Cerebellar cortex (tissue), 1 donor: ENCODE measurements at regions not wholly inside any gene's neighbourhood (a gene's known extent, or its start where the extent isn't known, plus 50 kb on each side); places are given as distances from the start of the nearest gene placed in this dataset.
A peak's percentile ranks its signal among the peaks of the same experiment; 100 is the strongest.

Experiments
- DNase-seq: peaks from one replicate; pipeline ENCODE4 v3.0.0-alpha.2; 2015; ENCODE audit warnings: low spot score

DNA sequence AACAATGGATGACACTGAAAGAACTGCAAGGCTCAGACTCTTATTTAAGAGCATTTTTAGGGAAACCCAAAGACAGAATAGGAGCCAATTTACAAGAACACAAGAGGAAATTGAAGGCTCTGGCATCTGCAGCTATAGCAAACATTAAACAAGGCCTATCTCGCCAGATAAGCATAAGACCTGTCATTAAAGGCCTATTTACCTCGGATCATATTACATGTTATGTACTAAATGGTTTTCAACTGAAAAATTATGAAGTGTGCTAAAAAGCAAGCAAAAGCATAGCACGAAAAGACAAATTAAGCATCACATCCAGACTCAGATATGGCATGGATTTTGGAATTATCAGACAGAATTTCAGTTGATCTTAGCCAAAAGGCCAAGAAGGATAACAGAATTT, 617.1 kb downstream of the SQOR start:
- DNase-seq = no peak

DNA sequence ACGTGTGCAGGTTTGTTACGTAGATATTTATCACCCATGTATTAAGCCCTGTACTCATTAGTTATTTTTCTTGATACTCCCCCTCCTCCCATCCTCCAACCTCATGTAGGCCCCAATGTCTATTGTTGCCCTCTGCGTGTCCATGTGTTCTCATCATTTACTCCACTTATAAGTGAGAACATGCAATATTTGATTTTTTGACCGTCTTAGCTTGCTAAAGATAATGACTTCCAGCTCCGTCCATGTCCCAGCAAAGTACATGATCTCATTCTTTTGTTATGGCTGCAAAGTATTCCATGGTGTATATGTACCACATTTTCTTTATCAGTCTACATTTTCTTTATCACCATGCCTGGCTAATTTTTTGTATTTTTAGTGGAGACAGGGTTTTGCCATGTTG, 623.2 kb downstream of the SQOR start:
- DNase-seq = no peak

DNA sequence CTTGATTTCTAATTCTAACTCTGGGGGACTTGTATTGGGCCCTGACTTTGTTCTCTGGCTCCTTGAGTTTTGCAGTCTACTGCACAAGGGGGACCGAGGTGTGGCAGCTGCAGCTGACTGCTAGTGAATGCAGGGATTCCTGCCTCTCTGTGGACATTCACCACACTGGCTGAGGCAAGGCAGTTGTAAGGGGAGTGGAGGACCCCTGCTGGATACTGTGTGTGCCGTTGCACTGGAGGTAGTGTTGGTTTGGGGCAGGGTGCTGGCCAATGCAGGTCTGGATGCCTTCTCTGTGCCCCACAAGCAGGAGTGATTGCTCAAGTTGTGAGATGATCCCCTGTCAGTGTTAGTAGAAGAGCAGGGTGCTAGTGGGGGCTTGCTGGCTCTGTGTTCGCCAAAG, 626.1 kb downstream of the SQOR start:
- DNase-seq = no peak

DNA sequence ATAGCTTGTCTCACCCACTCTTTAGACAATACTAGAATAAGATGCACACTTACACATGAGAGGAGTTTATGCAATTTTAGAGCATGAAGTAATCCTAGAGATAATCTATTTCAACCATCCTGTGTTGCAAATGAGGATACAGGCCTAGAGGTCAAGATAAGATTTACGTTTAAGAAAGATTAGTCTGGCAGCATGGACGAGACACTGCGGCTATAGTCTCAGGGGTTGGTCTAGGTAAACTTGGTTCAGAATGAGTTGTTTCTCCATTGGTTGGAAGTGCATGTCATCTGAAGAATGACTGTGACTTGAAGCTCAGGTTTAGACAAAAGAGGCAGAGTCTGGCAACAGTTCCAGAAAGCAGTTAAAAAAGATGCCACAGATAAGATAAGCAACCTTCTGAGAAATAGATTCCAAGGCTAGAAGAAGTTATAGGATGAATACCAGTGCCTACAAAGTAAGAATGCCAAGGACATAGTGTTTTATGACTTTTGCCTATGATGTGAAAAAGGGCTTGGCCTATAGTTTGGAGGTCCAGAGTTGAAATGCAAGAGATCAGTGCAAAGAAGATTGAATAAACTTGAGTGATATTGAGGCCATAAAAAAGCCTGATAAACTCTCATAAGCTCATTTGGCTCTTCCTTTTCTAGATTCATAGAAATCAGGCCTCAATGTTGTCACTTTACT, 631.0 kb downstream of the SQOR start:
- DNase-seq = no peak

DNA sequence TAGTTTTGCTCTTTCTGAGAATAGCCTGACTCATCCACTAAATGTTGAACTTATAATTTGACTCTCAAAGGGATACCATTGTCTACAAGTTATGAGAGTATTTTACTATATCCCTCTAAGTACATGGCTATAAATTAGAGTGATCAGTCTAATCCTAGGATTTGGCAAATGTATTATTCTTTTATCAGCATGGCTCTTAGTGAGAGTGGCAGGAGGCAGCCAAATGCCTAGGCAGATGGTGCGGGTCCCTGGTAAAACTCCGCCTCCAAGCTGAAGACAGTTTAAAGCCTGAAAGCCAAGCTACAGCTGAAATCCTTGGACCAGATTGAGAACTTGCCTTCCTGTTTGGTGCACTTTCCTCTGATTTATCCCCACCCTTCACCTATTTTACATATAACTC, 631.8 kb downstream of the SQOR start:
- DNase-seq = peak; percentile 71

DNA sequence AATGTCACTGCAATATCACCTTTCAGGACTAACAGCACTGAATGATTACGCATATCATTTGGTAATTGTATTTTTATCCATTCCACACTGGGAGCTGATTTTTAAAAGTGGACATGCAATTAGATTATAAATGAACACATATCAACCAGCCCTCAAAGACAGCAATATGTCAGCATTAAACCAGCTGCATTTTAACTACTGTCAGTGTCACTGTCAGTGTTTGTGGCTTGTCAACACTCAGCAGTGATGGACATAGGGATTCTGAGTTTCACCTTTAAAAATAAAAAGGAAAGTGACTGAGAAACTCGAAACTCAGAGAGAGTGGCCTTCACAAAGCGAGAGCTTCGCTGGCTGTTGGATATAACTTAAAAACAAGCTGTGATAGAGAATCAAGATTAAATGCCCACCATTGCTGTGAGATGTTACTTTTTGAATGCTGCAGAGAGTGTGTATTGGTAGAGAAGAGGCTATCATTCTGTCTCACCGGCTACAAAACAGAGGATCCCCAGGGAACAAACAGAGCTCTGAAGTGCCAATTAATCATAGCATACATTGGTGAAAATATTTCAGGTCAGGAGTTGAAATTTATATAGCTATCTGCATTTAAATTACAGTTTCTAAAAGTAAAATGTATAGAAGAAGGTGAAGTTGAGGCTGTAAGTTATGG, 635.8 kb downstream of the SQOR start:
- DNase-seq = no peak

DNA sequence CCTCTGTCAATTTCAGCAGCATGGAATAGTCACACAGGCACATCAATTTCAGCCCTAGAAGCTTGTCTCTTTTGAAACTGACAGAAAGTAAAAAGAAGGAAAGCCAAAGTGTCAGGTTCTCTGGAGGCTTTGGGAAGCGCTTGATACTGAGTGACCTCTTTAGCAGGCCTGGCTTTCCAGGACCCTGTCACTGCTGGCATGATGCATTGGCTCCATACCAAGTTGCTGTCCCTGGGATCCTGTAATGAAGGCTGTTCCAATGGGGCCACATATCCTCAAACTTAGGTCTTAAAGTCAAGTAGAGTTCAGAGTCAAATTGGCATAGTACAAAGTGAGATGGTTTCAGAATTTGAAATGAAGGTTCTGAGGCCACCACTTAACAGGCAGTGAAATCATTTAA, 640.9 kb downstream of the SQOR start:
- DNase-seq = peak; percentile 52

DNA sequence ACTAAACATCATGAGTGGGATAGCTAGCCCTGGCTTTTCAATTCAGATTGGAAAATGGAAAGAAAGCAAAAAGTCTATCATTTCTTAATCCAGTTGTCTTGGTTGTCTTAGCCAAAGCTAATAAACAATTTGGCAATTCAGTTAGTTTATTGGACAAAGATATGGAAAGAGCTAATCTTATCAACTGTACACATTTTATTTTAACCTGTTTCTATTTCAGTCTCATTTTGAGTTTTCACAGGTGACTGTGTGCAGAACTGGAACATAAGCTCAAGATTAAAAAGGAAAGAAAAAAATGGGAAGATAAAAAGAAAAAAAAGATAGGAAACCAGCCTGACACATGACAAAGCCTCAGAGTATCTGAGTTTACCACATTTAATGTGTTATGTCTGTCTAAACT, 642.6 kb downstream of the SQOR start:
- no peak for DNase-seq

DNA sequence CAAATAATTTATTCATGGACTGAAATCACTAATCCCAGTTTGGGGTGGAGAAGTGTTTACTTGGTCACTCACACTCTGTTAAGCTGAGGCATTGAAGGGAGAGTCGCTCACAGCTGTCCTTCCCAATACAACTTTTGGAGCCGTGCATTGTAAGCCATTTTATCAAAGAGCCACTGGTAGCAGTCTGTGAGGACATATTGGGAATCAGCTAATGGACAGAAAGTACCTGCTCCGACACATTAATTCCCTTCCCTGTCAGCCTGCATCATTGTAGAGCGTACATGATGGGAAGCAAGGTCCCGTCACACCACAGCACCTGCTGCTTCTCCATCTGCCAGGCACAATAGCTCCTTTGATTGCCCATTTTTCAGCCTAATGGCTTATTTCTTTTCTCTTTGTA, 643.2 kb downstream of the SQOR start:
- peak; percentile 99 for DNase-seq

DNA sequence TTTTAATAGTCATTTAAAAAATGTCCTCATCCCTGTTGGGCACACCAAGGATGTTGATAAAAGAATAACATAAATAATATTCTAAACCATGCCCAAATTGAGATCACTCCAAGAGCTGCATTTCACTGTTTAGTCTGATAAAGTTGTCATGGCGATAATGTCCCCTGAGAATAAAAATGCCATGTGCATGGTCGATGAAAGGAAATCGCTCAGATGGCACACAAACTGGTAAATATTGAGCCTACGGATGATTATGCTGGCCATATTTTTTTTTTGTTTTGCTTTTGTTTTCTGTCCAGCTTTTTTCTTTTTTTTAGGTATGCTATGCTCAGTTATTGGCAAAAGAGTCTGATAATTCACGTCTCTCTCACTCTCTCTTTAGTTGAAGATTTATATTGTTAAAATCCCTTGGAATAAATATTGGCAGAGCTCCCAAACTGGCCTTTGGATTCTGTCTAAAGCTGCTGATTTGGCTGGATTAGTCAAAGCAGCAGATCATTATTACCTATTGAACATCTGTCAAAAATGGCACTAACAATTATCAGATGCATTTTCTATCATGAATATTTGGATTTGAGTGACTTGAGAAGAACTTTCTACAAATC, 643.8 kb downstream of the SQOR start:
- peak; percentile 97 for DNase-seq

DNA sequence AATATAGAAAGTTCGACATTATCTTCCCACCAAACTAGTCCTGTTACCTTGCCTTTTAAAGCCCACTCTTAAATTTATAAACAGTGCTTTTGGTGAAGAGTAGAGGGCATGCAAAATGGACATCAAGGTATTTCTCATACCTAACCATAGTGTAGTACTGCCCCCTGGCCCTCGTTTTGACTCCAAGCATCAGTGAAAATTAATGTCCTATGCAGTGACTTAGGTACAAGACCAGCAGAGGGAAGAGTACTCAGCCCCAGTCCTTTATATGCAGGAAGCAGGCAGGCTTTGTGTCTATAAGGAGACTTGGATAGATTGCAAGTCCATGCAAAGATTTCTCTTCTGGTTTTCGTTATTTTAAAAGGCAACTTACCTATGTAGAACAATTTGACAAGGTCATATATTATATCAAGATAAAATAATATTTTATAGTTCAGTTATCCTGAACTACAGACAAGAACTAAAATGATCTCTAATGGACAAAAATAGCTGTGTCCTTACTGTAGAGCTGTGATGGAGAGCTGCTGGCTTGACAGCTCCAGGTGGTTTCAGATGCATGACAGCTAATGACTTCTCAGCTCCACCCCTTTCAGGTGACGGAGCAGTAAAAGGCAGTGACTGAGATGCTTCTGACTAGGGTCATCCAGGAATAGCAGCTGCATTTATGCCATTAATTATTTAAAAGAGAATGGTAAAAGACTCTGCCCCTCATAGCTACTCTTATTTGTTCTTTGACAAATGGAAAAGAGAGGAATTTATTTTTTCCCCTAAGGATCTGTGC, 646.1 kb downstream of the SQOR start:
- peak; percentile 55 for DNase-seq

DNA sequence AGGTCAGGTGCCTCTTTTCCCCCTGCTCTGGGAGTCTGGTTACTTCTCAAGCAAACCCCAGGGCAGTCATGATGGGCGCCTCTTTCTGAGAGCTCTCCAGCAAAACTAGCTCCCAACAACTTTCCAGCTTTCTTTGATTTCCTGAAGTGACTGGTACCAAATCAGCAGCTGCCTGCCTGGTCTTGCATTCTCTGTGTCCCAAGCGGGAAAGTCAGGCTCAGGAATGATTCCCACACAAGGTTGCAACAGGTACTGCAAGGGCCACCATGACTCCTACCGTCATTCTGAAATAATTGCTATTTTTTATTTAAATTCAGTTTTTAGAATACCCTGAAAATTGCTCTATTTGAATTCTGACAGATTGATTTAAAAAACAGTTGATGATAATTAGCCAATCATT, 658.7 kb downstream of the SQOR start:
- DNase-seq = no peak

DNA sequence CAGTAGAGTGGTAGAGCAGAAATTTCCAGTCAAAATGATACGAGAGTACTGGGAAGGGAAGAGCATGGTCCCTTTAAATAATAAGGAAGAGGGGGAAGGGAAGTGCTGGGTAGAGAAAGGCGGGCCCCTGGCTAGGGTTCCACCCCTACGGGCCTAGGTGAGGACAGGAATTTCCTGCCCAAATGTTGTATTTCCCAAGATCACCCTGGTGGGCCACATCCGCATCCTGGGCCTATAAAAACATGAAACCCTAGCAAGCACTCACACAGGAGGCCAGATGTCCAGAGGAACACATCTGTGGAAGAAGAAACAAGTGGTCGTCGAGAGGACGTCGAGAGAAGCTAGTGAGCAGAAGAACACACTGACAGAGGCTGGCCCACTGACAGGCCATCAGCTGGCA, 661.2 kb downstream of the SQOR start:
- DNase-seq = no peak

DNA sequence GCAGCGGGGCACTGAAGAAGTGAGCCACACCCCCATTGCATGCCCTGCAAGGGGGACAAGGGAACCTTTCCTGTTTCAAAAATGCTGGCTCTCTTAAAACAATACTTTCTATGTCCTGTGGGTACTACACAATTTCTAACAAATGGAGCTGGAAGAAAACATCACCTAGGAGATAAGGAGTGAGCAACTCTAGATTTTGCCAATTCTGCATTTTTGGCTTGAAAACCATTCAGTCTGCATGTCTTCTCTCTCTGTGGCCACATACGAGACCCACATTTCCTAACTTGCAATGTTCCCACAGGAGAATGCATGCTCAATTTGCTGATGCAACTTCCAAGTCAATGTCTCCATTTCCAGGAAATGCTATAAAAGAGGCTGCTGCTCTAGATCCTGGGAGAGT, 662.0 kb downstream of the SQOR start:
- no peak for DNase-seq

DNA sequence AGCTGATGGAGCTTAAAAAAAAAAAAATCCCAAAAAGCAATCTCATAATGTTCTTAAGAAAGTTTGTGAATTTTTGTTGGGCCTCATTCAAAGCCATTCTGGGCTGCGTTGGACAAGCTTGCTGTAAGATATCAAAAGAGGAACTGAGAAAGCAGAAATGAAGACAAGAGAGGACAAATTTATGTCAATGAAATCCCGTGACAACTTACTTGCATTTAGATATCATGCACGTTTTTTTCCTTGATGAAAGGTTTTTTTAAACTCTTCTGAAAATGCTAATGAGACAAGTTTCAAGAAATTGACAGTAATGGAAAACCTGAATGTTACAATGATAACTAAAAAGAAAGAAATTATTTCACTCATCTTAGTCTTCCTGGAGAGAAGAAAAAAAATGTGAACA, 662.9 kb downstream of the SQOR start:
- DNase-seq = no peak

DNA sequence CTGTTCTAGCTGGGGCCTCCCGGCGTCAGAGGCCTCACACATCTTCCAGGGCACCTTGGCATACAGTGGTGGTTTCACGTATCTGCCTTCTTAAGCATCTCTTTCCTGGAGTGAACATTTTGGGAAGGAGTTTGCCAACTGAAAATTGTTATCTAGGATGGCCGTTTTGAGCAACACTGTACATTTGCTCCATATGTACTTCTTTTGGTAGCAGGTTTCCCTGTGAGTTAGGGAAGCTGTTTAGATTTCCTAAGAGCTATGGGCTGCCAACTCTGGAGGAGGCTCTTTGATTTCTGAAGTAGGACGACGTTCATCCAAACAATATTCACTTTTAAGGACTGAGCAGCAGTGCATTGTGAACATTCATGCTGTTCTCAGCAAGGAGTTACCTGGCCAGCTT, 665.9 kb downstream of the SQOR start:
- DNase-seq = peak; percentile 35

DNA sequence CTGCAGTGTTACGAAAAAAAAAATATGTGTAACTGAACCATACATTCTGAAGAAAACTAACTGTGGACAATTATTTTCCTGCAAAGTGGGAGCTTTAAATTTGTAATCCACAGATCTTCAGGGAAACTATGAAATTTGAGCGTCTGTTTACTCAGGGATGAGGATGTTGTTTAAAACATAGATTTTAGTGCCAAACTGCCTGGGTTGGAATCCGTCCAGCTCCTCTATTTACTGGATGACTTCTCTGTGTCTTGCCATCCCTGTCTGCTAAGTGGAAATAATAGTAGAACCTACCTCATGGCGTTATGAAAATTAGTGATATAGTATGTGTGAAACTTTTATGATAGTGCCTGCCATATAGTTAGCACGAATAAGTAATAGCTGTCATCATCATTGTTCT, 666.5 kb downstream of the SQOR start:
- no peak for DNase-seq

DNA sequence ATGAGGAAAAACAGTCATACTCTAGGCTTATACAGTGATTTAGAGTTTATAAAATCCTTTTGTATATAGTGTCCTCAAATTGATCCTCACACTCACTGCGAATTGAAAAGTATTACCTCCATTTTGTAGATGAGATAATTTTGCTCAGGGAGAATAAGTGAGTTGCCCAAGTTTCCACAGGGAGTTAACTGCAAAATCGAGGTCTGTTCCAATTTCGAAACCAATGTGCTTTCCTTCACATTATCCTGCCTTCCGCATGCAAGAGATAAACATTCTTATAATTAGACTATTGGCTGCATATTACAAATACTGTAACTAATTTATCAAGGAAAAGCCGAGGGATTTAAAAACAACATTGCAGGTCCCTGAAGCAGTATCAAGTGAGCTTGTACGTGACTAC, 667.0 kb downstream of the SQOR start:
- no peak for DNase-seq

DNA sequence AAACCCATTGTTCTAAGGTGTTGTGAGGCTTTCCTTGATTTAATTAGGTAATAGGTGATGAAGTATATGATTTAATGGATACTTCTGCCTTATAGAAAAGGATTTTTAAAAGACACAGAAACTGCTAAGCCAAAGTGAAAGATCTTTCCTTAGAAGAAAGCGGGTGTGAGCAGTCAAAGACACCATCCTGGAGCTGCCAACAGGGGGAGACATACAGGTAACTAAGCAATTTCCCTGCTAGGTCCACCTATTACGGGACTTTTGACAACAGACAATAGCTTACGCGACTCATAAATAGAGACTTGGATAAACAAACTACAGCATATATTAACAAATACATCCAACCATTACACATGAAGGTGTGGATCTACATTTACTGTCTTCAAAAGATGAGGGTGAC, 669.5 kb downstream of the SQOR start:
- no peak for DNase-seq

DNA sequence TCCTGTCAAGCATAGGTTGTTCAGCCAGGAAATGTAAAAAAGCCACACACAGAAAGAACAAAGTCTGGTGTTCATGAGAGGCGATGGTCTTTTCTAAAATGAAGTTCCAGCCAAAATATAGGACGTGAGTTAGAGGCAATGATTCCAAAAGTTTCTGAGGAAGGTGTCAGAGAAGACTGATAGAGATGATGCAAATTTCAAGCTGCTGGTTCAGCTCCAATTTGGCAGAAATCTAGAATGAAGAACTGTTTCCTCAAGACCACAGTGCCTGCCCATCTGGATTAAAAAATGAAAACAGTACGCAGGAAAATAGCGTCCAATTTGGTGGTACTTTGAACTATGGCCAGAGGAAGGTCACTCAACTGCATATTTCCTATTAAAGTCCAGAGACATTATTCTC, 672.9 kb downstream of the SQOR start:
- DNase-seq = no peak

DNA sequence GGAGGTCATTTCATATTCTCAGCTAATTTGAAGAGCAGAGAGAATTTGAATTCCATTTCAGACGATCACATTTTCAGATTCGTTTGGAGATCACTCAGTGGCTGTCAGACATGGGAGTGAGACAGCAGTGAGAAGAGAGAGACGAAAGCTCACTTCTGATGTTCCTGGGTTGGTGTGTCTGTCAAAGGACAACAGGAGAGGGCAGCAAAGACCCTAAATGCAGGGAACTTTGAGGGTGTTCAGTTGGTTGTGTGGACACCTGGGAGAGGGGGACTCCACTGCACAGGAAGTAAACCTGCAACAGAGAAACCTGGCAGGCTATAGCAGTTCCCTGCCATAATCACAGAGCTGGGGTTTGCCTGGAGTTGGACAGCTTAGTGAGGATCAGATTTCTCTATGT, 675.1 kb downstream of the SQOR start:
- DNase-seq = no peak

DNA sequence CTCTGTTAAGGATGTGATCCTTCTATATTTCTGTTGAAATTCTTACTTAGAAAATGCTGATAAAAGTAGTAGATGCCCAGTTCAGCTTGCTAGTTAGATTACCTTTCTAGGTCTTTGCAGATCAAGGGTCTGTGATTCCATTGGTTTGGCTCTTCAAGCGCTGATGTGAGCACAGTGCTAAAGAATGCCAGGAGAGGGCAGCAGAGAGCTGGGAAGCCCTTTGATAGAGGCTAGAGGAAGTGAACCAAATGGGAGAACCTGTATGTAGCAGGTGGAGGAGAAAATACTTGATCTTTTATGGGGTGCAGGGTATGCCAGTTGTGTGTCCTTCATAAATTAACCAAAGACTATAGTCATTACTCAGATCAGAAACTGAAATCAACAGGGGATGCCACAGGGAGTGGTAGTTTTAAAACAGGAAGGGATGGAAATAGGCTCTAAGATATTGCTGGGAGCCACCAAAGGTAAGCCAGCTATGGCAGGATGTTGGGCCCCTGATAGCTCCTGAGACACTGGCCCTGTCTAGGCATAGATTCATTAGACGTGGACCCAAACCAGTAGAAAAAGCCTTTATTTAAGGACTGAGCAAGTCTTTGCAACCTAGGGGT, 677.4 kb downstream of the SQOR start:
- peak; percentile 81 for DNase-seq

DNA sequence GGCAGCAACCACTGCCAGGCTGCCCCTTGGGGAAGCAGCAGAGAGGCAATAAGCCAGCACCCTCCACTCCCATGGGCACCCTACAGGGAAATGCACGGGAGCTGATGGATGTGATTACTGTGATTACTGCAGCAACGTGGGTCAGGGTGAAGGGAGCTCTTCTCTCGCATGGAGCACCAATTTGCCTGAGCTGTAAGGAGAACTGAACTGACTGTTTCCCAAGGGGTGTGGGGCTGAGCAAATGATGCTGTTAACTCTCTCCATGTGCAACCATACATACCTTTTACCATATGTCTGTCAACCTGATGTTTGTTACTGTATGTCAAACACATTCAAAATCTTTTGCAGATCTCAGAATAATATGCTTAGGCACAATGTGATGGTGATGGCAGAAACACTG, 680.6 kb downstream of the SQOR start:
- no peak for DNase-seq
